ENCODE measurements at regions not wholly inside any gene's neighbourhood (a gene's known extent, or its start where the extent isn't known, plus 50 kb on each side); places are given as distances from the start of the nearest gene placed in this dataset.

DNA sequence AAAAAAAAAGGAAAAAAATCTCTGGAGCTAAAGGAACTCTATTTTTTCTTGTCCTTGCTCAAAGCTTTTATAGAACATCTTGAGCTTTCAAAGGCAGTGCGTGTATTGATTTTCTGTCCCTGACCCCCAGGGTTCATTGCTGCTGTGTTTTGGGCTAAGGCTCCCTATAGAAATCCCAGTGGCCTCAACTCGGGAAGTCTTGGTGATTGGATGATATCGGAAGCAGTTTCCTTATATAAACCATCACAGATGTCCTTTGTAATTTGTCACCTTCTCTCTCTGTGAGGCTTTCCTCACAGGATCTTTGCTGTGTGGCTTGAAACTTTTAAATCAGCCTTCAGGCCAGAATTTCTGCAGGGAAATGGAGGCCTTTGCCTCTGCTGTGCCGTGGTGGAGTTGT, 397.7 kb downstream of the RPS6KC1 start:
- H3K79me2 ChIP-seq (ENCODE audit: low read depth): no peaks in the 10 kb centered on the region
- H4K20me1 ChIP-seq (ENCODE audit: low read depth): no peaks in the 10 kb centered on the region
- no peaks in the 10 kb centered on the region for H3K27me3 ChIP-seq
- H3K27ac Mint-ChIP-seq: no peak overlapping the region
- no peaks in the 10 kb centered on the region for H3K9me3 ChIP-seq (ENCODE audit: low read depth)
- H3K36me3 ChIP-seq: no peaks in the 10 kb centered on the region
- peaks cover 14% of the 10 kb centered on the region for H3K4me1 ChIP-seq
- H3K4me3 ChIP-seq: no peak overlapping the region
- no peak for DNase-seq (ENCODE audit: low spot score)
- no peaks in the 10 kb centered on the region for H3K36me3 Mint-ChIP-seq
- no peaks in the 10 kb centered on the region for H3F3A ChIP-seq (ENCODE audit: low read depth)
- H3K27ac ChIP-seq: no peak overlapping the region
- H3K27me3 Mint-ChIP-seq (ENCODE audit: insufficient read depth, low read depth): no peaks in the 10 kb centered on the region
- no peak overlapping the region for H3K4me3 Mint-ChIP-seq
- no peak for TF ChIP-seq EZH2 (IDR thresholded peaks at IDR 0.05)
- no peak for TF ChIP-seq EZH2phosphoT487 (IDR thresholded peaks at IDR 0.05)
- TF ChIP-seq CTCF (IDR thresholded peaks at IDR 0.05): no peak
- H3K9ac ChIP-seq: no peak overlapping the region
- H3K9me3 Mint-ChIP-seq: no peaks in the 10 kb centered on the region
- no peak overlapping the region for H2AFZ ChIP-seq (replicated peaks)
- peaks cover 17% of the 10 kb centered on the region for H3K4me1 Mint-ChIP-seq
- no peak overlapping the region for H3K4me2 ChIP-seq

GRCh38 chr1:213452501-213452900, 401.5 kb downstream of the RPS6KC1 start:
- Histone ChIP-seq H3K79me2 (ENCODE audit: low read depth) (no peaks in the 10 kb centered on the region), H2AFZ (replicated peaks) (no peak overlapping the region), H3K36me3 (no peaks in the 10 kb centered on the region), H3K4me1 (peaks cover 7% of the 10 kb centered on the region), H3K27me3 (no peaks in the 10 kb centered on the region), H3K4me3 (no peak overlapping the region), H3K9me3 (ENCODE audit: low read depth) (no peaks in the 10 kb centered on the region), H3K27ac (no peak overlapping the region), H3K4me2 (no peak overlapping the region), H3F3A (ENCODE audit: low read depth) (no peaks in the 10 kb centered on the region), H4K20me1 (ENCODE audit: low read depth) (no peaks in the 10 kb centered on the region), H3K9ac (no peak overlapping the region)
- no peaks in the 10 kb centered on the region for H3K36me3 Mint-ChIP-seq
- H3K4me3 Mint-ChIP-seq: no peak overlapping the region
- no peaks in the 10 kb centered on the region for H3K9me3 Mint-ChIP-seq
- peaks cover 21% of the 10 kb centered on the region for H3K4me1 Mint-ChIP-seq
- no peak for TF ChIP-seq EZH2phosphoT487 (IDR thresholded peaks at IDR 0.05)
- no peak for TF ChIP-seq CTCF (IDR thresholded peaks at IDR 0.05)
- TF ChIP-seq EZH2 (IDR thresholded peaks at IDR 0.05): no peak
- H3K27me3 Mint-ChIP-seq (ENCODE audit: insufficient read depth, low read depth): peaks cover 2% of the 10 kb centered on the region
- peak; percentile 16 for DNase-seq (ENCODE audit: low spot score)
- no peak overlapping the region for H3K27ac Mint-ChIP-seq

GRCh38 chr1:213457186-213457585, 406.1 kb downstream of the RPS6KC1 start:
- no peaks in the 10 kb centered on the region for H3K27me3 ChIP-seq
- H3K79me2 ChIP-seq (ENCODE audit: low read depth): no peaks in the 10 kb centered on the region
- H3F3A ChIP-seq (ENCODE audit: low read depth): no peaks in the 10 kb centered on the region
- no peak overlapping the region for H3K9ac ChIP-seq
- H4K20me1 ChIP-seq (ENCODE audit: low read depth): no peaks in the 10 kb centered on the region
- Mint-ChIP-seq H3K36me3 (no peaks in the 10 kb centered on the region), H3K9me3 (peaks cover 10% of the 10 kb centered on the region), H3K4me1 (peaks cover 11% of the 10 kb centered on the region), H3K27ac (no peak overlapping the region), H3K4me3 (no peak overlapping the region), H3K27me3 (ENCODE audit: insufficient read depth, low read depth) (peaks cover 8% of the 10 kb centered on the region)
- H3K9me3 ChIP-seq (ENCODE audit: low read depth): no peaks in the 10 kb centered on the region
- no peak for DNase-seq (ENCODE audit: low spot score)
- H2AFZ ChIP-seq (replicated peaks): no peak overlapping the region
- no peak overlapping the region for H3K4me2 ChIP-seq
- H3K27ac ChIP-seq: no peak overlapping the region
- no peak overlapping the region for H3K4me3 ChIP-seq
- H3K36me3 ChIP-seq: no peaks in the 10 kb centered on the region
- peaks cover 5% of the 10 kb centered on the region for H3K4me1 ChIP-seq
- TF ChIP-seq CTCF (IDR thresholded peaks at IDR 0.05) (no peak), EZH2phosphoT487 (IDR thresholded peaks at IDR 0.05) (no peak), EZH2 (IDR thresholded peaks at IDR 0.05) (no peak)

Measured in neural progenitor cell (in vitro differentiated cells).